GM18499 (cell line): ENCODE measurements at regions not wholly inside any gene's neighbourhood (a gene's known extent, or its start where the extent isn't known, plus 50 kb on each side); places are given as distances from the start of the nearest gene placed in this dataset.
"Not testable (repeated sequence)": the region's sequence is repeated elsewhere in the genome, so short reads cannot be mapped to it uniquely, and the experiment has no call there.

Experiments used
- ATAC-seq: cut with Tn5 transposase; IDR thresholded peaks from one replicate; pipeline ENCODE4 v1.9.1; 2021; ENCODE audit warnings: moderate number of reproducible peaks; ENCODE audit not compliant: insufficient read depth, unreplicated experiment

DNA sequence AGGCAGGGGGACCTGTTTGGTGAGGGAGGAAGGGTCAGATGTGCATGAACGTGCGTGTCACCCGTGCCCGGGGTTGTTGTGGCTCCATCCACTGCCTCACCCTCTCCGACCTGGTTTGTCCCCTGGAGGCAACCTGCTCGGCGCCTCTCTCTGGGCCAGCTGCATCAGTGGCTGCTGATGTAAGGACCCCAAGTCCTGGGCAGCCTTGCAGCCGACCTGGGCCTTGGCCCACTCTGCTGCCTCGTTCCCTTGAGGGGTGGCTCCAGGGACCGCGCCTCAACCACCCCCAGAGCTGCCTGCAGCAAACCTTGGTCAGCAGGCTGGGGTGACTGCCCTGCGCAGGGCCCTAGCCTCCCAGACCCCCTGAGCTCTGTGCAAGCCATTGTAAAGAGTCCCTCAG, 351.7 kb downstream of the TMEM121 start:
- no peak for ATAC-seq

DNA sequence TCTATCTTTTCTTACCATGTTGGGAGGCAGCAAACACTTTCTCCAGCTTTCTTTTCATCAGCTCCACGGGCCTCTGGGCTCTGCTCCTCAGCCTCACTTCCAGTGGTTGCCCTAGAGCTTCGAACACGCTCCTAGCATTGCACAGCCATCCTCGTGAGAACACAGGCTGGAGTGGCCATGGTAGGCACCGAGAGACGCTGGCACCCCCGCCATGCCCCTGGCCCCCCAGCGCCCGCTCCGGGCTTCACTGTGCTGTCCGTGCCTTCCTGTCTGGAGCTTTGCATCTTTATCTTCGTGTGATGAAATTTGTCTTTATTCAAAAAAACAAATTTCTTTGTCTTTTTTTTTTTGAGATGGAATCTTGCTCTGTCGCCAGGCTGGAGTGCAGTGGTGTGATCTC, 352.2 kb downstream of the TMEM121 start:
- no peak for ATAC-seq

DNA sequence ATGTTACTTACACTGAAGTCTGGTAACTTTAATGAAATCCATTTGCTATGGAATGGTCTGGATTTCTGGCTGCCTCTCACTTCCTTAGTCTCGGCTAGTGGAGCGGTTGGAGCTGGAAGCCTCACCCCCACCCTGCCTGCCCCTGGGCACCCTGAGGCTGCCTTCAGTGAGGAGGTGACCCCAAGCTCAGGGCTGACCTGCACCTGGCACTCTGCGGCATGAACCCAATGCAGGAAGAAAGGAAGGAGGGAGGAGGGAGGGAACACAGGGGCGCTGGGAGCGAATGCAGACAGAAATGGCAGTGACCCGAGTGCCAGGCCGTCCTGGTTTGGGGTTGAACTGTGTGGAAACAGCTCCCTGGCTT, 353.1 kb downstream of the TMEM121 start:
- ATAC-seq, result no peak

DNA sequence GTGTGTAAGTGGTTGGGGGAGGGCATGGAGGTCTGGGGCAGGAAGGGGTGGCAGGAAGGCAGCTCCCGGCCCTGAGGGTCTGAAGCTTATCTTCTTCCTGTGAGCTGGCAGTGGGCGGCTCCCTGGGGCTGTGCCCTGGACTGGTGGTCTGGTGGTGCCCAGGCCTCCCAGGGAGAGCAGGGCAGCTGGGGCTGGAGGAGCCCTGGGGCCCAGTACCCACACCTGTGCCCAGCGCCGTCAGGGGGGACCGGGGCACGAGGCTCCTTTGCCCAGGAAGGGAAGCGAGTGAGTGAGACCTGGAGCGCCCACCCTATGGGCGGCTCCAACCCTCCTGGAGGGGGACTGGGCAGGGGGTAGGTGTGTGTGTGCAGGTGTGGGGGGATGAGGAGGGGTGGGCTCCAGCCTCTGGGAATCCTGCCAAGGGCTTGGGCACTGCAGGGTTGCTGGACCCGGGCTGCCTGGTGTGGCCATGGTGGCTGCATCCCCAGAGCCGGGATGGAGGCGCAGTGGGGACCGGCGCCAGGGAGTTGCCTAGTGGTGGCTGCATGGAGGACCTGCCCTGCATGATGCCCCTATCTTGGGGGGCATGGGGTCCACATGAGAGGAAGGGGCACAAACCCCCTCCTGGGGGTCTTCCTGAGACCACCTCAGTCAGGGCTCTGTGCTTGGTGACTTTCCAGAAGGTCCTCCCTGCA, 353.6 kb downstream of the TMEM121 start:
- ATAC-seq, result no peak

DNA sequence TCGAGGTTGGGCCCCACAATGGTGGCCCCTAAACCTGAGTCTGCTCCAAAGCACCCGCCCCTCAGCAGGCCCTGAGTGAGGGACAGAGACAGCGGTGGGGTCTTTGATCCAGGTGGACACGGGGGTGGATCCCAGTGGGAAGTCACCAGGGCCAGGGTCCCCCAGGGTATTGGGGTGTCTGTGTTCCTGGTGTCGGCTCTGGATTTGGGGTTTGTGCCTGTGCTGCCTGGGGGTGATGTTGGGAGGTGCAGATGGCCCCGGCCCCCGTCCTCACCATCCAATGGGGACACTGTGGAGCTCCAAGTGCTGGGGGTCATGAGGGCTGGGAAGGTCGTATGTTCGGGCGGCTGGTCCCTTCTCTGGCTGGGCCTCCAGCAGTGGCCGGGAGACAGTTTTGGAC, 354.2 kb downstream of the TMEM121 start:
- ATAC-seq, result no peak

DNA sequence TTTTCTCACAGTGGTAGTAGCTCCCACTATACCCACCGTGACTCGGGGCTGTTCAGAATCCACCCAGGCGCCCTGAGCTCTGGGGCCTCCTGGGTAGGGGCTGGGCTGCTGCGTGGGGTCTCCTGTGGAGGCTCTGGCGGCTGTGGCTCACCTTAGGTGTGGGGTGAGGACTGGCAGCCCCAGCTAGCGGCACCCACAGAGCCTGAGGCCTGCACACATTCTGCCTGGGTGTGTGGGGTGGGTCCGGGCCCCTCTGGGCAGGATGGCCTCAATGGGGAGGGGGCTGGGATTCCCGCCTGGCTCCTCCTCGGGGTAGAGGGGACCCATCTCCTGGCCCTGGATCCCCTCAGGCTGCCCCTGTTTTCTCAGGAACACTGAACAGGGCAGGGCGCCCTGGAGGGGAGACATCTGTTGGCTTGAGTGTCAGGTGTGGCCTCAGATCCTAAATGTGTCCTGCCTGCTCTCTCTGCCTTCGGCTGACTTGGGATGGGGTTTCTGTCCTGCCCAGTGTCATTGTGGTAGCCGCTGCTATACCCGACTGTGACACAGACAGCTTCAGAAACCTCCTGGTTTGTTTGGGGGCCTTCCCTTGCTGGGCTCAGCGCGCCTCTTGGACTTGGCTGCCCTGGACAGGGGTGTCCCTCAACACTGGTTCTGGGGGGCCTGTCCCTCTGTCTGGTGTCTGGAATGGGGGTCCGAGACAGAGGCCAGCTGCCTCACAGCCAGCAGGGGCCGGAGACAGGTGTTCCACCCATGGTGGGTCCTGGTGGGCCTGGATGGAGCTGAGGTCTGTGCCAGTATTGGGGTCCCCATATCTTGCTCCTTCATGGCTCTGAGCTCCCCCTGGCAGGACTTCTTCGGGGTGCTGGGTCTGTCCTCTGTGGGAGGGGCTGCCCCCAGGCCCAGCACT, 354.9 kb downstream of the TMEM121 start:
- no peak for ATAC-seq

DNA sequence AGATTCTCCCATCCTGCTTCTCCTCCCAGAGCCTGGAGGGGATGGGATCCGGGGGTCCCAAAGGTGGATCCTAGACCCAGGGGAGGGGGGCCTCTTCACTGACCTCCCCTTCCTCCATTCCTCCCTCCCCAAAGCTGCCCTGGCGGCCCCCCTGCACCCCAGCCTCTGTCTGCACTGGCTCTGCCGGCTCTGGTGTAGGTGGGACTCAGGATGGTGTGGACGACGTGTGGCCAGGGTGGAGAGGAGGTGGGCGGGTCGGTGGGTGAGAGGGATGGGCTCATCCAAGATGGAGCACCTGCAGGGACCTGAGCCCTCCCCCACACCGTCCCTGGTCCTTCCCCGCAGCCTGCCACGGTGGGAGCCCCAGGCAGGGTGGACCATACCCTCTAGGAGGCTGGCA, 355.6 kb downstream of the TMEM121 start:
- not testable (repeated sequence) for ATAC-seq

DNA sequence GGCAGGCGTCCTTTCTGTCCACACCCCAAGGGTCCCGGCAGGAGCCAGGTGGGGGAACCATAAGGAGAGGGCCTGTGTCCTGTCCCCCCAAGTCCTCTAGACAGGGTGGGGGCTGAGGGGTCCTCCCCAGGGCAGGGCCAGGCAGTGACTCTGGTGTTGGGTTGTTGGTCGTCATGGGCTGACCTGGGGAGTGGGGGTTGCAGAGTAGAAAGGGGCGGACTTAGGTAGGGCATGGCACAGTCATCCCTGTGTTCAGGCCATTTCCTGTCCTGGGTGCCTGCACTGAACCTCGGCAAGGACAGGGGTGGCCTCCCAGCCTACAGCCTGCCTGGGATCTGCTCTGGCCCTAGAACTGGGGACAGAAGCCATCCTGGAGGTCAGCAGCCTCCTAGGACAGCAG, 356.2 kb downstream of the TMEM121 start:
- no peak for ATAC-seq

DNA sequence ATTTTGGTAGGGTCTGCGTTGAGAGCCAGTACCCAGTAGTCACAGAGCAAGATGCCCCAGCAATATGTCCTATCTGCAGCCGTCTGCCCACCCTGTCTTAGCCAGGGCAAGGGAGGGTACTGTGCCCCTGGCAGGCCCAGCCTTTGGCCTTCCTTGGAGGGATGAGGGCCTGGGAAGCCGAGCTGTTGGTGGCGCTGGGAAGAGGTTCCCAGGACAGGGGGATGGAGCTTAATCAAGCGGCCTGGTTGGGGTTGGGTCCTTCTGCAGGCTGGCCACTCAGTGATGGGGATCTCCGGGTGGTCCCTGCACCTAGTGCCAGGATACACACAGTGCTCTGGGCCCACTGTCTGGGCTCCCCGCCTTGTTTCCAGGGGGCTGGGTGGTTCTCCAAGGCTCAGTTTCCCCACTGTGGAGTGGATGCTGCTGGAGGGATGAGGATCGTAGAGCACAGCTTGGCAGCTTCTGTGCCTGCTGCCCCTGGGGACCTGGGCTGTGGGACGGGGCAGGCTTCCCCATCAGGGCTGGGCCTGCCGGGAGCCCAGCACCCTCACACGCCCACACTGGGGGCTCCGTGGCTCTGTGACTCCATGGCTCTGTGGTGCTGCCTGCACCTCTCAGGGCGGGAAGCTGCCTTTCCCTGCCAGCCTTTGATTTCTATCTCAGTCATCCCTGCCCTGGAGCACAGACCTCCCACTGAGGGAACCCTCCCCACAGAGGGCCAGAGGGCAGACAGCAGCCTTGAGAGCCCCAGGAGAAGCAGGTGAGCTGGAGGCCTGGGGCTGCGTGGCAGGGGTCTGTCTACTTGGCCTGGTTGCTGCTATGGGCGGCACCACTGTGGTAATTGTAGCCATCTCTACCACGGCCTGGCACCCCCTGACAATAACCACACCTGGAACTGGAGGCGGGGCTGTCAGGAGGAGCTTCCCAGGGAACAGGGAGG, 357.0 kb downstream of the TMEM121 start:
- no peak for ATAC-seq

DNA sequence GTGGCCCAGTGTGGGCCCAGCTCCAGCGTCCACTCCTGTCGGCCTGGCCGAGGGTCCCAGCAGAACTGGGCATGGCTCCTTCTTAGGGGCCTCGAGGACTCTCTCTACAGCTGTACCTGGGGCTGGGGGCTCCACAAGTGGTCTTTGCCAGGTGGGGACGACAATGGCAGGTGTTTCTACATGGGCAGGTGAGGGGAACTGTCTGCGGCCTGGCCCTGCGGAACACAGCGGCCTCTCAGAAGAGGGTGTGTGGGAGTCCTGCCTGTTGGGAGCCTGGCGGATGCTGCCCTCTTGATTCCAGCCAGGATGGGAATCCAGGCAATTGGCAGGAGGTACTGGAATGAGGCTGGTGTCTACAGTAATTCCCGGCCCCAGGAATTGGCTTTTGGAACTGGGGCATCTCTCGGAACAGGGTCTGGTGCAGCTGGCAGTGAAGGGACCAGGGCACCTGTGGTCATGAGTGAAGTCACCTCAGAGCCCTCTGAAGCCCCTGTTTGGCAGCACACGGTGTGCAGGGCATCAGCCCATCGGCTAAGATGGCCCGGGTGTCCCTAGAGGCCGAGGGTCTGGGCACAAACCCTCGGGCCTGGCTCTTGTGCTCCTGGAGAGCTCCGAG, 357.9 kb downstream of the TMEM121 start:
- not testable (repeated sequence) for ATAC-seq

DNA sequence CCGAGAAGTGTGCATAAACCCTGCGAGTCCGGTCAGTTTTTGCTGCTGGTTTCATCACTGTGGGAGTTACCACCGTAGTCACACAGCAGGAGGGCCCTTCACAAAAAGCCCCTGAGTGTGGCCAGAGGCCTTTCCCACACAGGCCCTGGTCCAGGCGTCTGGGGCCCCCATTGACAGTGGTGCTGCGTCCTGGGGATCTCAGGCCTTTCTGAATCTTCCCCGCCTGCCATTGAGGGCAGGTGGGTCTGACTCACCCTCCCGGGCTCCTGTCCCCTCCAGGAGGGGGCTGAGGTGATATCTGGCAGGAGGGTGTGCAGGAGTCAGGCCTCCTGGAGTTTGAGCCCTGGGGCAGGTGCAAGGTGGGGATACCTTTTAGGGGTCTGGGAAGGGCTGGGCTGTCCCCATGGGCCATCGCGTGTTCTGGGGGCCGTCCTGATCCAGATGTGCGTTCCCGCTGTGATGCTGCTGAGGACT, 358.5 kb downstream of the TMEM121 start:
- no peak for ATAC-seq

DNA sequence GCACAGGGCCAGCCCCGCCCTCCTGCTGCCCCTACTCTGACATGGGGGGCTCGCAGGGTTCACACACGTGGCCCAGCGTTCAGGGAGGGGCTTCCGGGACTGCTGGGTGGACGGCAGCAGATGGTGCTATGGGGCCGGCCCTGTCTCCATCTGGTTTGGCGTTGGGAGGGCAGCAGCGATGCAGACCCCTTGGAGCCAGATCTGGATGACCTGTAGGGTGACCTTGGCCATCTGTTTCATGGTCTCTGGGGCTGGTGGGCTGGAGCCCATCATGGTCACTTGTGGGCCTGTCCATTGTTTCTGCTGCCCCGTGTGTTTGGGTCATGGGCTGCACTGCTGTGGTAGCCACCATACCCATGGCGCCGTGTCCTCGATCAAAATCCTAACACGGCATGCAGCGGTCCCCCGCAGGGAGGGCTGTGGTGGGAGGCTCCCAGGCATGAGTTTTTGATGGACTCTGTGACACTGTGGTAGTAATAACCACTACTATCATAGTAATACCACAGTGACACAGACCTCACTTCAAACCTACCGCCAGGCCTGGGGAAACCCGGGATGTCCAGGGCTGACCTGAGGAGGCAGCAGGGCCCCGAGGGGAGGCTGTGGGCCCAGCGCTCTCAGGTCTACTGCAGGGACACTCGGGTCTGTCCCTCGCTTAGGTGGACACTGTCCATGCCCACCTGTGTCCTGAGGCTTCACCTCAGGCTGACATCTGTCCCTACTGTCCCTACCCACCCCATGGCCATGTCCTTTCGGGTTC, 359.4 kb downstream of the TMEM121 start:
- no peak for ATAC-seq

DNA sequence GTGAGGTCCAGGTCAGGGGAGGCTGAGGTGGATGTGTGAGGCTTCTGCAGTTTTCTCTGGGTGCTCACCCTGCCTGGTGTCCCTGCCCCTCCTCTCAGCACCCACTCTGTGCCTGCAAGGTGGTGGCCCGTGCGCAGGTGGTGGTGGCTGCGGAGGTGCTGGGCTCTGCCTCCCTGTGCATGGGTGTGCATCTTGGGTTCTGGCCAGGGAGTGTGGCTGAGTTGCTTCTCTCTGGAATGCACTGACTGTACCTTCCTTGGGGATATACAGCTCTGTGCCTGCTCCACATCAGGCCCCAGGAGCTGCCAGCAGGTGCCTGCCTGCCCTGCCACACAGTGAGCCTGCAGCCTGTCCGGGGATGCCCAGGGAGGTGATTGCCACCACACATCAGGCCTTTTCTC, 360.4 kb downstream of the TMEM121 start:
- not testable (repeated sequence) for ATAC-seq

DNA sequence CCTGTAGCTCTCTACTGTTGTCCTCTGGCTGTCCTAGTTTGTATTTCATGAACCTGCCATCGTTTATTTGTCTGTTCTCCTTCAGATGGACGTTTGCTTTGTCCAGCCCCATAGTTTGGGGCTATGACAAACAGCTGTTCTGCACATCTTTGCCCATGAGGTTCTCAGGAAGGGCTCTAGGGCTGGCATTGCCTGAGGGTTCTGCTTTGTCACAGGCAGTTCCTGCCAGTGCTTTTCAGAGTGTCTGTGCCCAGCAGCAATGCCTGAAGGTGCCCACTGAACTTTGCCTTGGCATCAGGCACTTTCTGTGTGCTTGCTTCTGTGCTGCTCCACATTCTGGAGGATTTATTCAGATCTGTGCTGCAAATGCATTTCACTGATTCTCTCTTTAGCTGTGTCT, 361.3 kb downstream of the TMEM121 start:
- no peak for ATAC-seq

DNA sequence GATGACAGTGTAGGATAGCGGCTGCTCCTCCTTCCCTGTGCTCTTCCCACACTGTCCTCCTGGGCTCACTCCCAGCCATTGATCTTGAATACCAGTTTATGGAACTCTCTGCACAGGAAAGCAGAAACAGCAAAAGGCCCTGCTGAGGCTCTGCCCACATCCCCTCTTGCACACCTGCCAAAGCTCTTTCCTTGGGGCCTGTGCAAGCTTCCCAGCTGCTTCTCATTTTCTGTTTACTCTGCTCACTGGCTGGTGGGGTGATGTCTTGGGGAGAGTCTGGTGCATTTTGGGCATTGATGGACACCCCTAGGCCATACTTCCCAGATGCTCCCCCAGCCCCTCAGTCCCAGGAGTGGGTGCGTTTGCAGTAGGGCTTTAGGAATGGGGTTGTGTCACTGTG, 361.8 kb downstream of the TMEM121 start:
- ATAC-seq, result no peak

DNA sequence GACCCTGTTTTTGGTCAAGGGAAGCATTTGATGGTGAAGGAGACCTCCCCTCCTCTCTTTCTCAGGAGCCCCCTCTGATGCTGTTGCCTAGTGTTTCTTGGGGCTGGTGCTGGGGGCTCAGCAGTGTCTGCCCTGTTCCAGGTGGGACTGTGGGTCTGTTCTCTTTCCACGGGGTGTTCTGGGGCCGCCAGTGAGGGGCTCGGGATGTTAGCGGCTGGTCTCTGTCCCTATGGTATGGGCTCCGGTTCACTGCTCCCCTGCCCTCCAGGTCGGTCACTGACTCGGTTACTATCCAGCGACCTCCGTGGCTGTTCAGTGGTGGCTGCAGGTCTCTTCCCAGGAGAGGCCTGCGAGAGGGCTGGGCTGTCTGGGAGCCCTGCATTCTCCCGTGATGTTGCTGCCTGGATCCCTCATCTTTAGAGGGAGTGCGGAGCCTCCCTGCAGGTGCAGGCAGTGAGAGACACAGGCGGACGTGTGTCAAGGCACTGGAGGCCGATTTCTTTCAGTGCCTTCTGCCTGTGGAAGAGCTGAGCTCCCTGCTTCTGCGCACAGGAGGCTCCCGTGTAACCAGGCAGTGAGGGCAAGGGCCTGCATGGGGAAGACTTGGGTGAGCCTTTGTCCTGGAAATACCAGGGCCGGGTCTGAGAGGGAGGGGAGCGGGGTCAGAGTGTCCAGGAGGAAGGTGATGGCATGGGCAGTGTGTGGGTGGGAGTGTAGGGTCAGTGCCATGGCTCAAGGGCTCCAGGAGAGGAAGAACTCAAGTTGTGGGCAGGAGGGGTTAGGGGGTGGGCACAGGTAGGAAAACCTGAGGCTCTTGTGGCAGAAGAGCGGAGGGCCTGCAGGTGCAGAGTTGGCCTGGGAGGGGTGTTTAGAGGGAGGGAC, 362.6 kb downstream of the TMEM121 start:
- no peak for ATAC-seq

DNA sequence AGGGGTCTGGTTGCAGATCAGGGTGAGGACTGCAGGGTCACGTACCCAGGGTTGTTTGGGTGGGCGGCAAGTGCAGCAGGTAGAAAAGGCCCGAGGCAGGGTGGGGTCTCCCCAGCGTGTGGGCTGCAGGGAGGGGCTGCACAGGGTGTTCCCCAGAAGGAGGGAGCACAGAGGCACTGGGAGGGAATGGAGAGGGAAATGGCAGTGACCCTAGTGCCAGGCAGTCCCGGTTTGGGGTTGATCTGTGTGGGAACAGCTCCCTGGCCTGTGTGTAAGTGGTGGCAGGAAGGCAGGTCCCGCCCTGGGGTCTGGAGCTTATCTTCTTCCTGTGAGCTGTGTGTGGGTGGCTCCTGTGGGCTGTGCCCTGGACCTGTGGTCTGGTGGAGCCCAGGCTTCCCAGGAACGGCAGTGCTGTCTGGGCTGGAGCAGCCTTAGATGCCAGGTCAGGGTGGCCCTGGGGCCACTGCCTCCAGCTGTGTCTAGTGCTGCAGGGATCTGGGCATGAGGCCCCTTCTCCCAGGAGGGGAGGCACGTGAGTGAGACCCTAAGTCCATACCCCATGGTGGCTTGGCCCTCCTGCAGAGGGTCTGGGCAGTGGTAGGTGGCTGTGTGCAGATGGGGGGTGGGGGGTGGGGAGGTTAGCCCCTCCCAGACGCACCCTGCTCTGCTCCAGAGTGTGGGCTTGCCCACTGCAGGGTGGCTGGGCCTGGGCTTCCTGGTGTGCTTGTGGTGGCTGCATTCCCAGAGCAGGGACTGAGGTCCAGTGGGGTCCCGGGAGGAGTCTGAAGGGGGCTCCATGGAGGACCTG, 363.5 kb downstream of the TMEM121 start:
- ATAC-seq, result no peak
